ENCODE measurements at regions not wholly inside any gene's neighbourhood (a gene's known extent, or its start where the extent isn't known, plus 50 kb on each side); places are given as distances from the start of the nearest gene placed in this dataset.

DNA sequence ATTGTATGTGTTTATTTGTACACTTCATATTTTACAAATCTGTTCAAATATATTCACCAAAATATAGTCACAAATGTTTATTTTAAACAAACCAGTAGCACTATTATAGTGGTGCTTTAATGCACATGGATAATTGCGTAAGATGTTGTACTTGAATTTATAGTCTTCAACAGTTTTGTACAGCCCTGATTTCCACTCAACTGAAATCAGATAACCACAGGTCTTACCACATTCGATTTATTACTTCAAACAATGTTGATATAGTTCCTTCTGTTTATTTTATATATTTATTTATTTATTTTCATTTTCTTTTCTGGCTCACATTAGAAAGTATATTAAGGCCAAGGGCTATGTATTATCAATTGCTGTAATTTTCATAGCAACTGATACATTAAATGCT, 99.4 kb upstream of the ZNF804A start:
- no peak for DNase-seq (ENCODE audit: extremely low read depth in 1 of 11, low read depth in 9 of 11, low spot score in 4 of 11)

DNA sequence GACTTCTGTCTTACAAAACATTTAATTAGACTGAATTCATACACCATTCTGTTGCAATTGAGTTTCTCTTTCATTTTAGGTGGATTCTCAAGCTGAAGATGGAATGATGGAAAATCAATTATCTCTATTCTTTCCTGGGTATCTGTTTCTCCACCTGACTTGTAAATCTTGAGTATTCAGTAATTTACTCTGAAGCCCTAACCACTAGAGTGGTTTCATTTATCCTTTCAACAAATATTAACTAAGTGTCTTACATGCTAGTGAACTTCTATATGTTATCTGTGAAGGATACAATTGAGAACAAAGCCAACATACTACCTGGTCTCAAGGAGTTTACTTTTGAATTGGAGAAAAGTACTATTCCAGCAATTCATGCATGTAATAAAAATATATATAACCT, 94.1 kb upstream of the ZNF804A start:
- no peak for DNase-seq (ENCODE audit: extremely low read depth in 1 of 11, low read depth in 9 of 11, low spot score in 4 of 11)

DNA sequence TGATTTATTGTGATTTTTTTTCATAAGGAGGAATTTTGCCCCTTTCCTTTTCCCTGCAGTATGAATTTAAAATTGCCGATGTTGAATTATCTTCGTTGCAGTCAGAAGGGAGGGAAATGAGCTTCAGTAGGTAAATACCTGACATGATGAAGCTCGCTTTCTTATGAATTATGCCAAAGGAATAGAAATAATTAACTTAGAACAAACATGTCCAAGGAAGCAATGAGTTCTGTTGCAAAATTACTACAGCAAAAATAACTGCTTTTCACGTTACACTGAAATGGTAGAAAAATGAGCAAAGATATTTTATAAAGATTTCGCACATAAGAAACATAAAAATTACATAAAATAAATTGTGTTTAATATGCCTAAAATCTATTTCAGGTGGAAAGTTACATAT, 91.1 kb upstream of the ZNF804A start:
- DNase-seq (ENCODE audit: extremely low read depth in 1 of 11, low read depth in 9 of 11, low spot score in 4 of 11), result no peak

DNA sequence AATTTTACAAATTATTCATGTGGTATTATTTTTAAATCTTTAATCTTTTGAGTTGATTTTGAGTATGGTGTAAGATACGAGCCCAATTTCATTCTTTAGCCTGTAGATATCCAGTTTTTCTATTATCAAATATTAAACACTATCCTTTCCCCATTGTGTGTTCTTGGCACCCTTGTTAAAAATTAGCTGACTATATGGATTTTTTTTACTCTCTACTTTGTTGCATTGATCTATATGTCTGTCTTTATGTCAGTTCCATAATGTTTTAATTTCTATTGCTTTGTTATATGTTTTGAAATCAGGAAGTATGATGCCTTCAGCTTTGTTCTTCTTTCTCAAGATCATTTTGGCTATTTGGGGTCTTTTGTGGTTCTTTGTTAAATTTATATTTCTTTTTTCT, 80.9 kb upstream of the ZNF804A start:
- no peak for DNase-seq (ENCODE audit: extremely low read depth in 1 of 11, low read depth in 9 of 11, low spot score in 4 of 11)

DNA sequence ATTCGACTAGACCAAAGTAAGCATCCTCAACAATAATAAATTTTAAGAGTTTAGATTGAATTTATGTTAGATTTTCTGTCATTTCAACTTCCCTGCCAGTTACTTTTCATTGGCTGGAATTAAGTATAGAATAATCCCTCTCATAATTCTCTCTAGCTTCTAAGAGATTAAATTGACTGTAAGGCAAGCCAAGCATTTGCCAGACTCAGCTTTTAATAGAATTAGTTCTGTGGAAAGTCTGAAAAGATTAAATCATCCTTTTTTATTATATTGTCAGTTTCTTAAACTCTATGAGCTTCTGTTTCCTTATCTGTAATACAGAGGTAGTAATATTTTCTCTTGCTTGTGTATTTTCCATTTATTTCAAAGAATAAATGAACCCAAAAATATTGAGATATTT, 77.9 kb upstream of the ZNF804A start:
- DNase-seq (ENCODE audit: extremely low read depth in 1 of 11, low read depth in 9 of 11, low spot score in 4 of 11), result no peak

DNA sequence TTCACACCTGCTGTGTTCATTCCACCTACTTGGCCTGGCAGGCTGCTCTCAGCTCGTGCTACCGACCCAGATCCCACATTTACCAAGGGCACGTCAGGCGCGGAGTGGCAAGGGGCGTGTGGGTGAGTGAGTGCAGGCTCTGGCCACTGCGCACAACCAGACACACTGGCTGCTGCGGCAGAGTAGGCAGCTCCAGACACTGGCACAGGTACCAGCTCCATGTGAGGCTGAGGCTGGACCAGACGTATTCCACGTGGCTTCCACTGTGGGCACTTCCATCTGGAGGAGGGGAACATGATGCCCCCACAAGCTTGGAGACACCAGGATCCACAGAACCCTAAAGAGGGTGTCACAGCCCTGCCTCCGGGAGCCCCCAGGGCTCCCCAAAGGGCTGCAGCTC, 74.6 kb upstream of the ZNF804A start:
- no peak for DNase-seq (ENCODE audit: extremely low read depth in 1 of 11, low read depth in 9 of 11, low spot score in 4 of 11)

DNA sequence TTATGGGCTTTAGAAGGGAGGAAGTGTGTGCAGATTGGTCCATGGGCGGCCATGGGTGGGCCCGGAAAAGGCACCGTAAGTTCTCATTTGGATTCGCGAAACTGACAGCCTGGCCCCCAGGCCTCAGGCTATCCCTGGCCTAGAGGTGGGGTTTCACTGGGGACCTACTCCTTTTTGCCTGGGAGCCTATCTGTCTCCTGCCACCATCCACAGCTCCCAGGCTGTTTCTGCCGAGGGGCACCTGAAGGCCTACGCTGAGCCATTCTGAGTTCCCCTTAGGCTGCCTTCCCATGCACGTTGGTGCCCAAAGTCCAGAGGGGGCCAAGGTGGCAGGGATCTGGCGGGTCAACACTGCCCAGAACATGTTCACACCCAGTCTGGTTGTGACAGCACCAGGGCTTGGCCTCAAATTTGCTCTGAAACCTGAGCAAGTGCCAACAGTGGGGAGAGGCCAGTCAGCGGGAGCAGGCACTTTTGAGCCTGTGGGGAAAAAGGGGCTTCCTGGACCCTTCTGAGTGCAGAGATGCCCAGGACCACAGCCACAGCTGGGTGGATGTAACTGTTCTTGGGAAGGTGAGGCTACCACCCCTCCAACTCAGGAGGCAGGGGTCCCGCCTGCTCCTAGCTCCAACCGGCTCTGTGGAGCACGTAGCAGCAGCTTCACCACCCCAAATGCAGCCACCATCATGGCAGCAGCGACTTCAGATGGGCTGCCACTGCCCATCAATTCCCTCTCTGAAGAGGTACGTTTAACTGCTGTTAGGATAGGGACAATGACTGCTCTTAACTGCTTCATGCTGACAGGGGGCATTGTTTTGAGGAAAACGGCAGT, 73.6 kb upstream of the ZNF804A start:
- DNase-seq (ENCODE audit: extremely low read depth in 1 of 11, low read depth in 9 of 11, low spot score in 4 of 11), result no peak

DNA sequence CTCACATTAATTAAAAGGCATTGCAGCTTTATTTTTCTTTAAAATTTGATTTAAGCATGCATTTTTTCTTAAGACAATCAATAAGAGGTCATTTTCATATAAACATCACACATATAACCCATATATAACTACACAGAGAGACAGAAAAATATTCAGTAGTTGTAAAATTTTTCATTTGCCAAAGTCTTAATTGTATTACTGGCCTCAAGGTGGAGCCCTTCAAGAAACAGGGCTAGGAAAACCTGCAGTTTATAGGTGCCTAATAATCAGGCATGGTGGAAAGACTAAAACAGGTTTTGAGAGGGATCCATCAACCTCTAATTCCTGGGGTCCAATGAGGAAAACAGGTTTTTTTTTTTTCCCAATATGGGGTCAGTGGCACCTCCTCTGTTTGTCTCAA, 71.3 kb upstream of the ZNF804A start:
- DNase-seq (ENCODE audit: extremely low read depth in 1 of 11, low read depth in 9 of 11, low spot score in 4 of 11), result no peak

DNA sequence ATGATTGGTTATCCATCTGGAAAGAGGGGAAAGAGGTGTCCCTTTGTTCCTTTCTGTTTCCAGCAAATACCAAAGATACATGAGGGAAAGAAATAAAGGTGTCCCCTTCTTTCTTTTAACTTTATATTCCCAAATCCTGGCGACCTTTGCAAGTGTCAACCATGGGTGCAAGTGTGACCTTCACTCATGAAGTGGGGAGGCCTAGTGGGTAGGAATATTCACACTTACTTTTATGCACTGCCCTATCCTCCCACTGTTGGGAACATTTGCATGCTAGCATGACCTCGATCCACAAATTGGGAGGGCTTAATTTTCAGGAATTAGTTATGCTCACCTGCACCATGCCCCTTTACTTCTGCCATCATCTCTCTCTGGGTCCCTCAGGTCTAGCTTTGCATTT, 70.2 kb upstream of the ZNF804A start:
- DNase-seq (ENCODE audit: extremely low read depth in 1 of 11, low read depth in 9 of 11, low spot score in 4 of 11), result no peak

DNA sequence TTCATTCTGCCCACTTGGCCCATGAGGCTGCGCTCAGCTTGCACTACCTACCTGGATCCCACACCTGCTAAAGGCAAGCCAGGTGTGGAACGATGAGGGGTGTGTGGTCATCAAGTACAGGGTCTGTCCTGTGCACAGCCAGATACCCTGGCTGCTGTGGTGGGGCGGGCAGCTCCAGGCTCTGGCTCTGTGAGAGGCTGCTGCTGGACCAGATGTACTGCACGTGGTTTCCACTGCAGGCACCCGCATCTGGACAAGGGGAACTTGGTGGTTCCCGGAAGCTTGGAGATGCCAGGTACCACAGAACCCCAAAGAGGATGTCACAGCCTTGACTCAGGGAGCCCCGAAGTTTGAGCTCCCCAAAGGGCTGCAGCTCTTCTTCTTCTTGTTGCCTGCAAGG, 68.1 kb upstream of the ZNF804A start:
- no peak for DNase-seq (ENCODE audit: extremely low read depth in 1 of 11, low read depth in 9 of 11, low spot score in 4 of 11)

DNA sequence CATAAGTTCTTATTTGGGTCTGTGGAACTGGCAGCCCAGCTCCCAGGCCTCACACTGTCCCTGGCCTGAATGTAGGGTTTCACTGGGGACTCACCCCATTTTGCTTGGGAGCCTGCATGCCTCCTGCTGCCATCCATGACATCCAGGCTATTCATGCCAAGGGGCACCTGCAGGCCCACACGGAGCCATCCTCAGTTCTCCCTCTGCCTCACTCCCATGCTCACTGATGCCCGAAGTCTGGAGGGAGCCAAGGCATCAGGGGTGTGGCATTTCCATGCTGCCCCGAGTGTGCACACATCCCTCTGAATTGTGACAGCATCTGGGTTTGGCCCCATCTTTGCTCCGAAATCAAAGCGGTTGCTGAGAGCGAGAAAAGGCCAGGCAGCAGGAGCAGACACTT, 67.4 kb upstream of the ZNF804A start:
- DNase-seq (ENCODE audit: extremely low read depth in 1 of 11, low read depth in 9 of 11, low spot score in 4 of 11), result no peak

DNA sequence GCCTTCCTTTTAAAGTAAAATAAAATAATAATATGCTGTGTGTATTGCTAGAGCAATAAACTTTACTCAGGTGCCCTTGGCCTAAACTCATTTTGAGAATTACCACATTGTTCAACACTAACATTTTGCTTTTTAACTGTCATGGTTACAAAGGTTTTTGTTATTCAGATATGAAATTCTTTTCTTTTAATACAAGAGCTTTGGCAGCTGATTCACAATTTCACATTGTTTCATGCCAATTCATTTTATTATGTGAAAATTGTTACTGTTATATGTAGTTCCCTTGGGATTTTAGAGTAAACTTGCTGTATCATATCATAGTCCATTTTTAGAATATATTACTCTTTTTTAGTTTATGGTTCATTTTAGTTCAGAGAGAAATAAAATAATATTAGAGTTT, 65.8 kb upstream of the ZNF804A start:
- DNase-seq (ENCODE audit: extremely low read depth in 1 of 11, low read depth in 9 of 11, low spot score in 4 of 11), result no peak

DNA sequence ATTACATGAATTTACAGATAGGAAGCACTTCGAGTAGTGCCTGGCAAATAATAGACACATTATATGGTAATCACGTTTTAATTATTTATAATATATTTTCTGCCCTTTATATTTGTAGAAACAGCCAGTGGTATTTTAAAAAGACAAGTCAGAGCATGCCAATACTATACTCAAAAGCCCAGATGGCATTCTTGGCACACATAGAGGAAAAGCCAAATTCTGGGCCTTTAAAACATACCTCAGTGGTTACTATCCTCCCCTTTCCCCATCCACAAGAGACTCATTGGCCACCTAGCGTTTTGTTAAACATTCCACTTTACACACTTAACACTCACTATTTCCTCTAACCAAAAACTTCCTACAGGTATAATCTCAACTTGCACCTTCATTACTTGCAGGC, 63.3 kb upstream of the ZNF804A start:
- DNase-seq (ENCODE audit: extremely low read depth in 1 of 11, low read depth in 9 of 11, low spot score in 4 of 11), result no peak

DNA sequence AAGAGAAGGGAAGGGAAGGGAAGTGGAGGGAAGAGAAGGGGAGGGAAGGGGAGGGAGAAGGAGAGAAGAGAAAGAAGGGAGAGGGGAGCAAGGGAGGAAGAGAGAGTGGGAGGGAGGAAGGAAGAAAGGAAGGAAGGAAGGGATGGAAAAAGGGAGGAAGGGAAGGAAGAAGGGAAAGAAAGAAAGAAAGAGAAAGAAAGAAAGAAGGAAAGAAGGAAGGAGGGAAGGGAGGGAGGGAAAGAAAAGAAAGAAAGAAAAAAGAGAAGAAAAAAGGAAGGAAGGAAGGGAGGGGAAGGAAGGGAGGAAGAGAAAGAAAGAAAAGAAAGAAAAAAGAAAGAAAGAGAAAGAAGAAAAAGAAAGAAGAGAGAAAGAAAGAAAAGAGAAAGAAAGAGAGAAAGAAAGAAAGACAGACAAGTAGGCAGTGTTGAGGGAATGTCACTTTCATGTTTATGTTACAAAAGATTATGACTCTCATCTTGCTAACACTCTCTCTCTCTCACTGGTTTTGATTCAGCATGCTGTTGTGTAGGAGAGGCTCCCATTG, 58.0 kb upstream of the ZNF804A start:
- DNase-seq (ENCODE audit: extremely low read depth in 1 of 11, low read depth in 9 of 11, low spot score in 4 of 11), result no peak

DNA sequence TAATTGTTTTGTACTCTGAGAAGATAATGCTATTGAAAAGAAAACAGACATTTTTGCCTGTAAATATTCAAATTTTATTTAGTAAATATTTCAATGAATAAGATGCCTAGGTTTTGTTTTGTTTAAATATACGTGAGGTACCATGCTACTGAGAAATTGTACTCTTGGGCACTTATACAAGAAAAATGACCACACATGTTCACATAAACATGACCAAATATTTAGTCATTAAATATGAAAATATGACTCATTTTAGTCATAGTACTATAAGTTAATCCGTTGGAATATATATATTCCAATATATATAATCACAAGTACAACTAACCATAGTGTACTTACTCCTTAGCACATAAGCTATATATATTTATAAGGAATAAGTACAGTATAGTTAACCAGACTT, 56.7 kb upstream of the ZNF804A start:
- DNase-seq (ENCODE audit: extremely low read depth in 1 of 11, low read depth in 9 of 11, low spot score in 4 of 11), result no peak

DNA sequence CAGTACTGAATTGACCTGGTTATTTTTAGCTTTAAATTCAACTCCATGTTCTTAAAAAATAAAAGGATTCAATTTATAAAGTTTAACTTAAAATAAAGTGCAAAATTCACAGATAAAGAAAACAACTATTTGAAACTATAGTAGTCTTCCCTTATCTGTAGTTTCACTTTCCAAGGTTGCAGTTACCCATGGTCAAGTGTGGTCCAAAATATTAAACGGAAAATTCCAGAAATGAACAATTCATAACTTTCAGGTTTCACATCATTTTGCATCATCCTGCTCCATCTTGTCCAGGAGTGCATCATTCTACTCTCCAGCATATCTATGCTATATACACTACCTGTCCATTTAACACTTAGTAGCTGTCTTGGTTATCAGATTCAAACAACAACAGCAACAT, 54.5 kb upstream of the ZNF804A start:
- no peak for DNase-seq (ENCODE audit: extremely low read depth in 1 of 11, low read depth in 9 of 11, low spot score in 4 of 11)

Data from renal cortex interstitium (tissue), 11 donors.